HepG2 (cell line): ENCODE measurements at regions not wholly inside any gene's neighbourhood (a gene's known extent, or its start where the extent isn't known, plus 50 kb on each side); places are given as distances from the start of the nearest gene placed in this dataset.

Source experiments
- ATAC-seq: fragments of 200-7000 bp; cut with Tn5 transposase; 3 replicates; pipeline ENCODE4 v1.9.1; 2020; ENCODE audit warnings: mild to moderate bottlenecking, moderate library complexity
- BruUV-seq: library from RNA; stranded (reverse); fragments of 400-500 nt; replicated peaks from 2 replicates; lab custom pipeline; 2021; lab: Mats Ljungman, UMichigan
- CTCF ChIA-PET: fragments of 300-600 bp; formaldehyde crosslinking; extraction: SDS; loops from one replicate; lab custom pipeline; 2021; ENCODE audit warnings: low total read pairs, inconsistent platforms, low intra/inter-chr PET ratio; lab: Yijun Ruan, JAX
- POLR2A ChIA-PET: fragments of 350-600 bp; sonication (Branson Sonifier 250); formaldehyde crosslinking; loops from one replicate; lab custom pipeline; 2020; ENCODE audit warnings: antibody characterized with exemption, inconsistent platforms; lab: Yijun Ruan, JAX
- DNase-seq: peaks from one replicate; pipeline ENCODE4 v3.0.0-alpha.2; 2015; ENCODE audit warnings: low spot score
- FAIRE-seq: peaks from 3 replicates; lab custom pipeline; 2011; peaks lifted over from hg19 to GRCh38; lab: Jason Lieb, UNC
- H2AFZ ChIP-seq: one replicate; pipeline ENCODE4 v1.6.1; 2011; ENCODE audit warnings: low read length, inconsistent platforms
- H3K27ac ChIP-seq: fragments of 300-600 bp; 3 replicates; pipeline ENCODE4 v1.8.0; 2011; ENCODE audit warnings: mixed run types, mild to moderate bottlenecking, mixed read lengths, low read length, inconsistent platforms; ENCODE audit not compliant: insufficient read depth; ENCODE audit errors: extremely low read length
- H3K27me3 ChIP-seq, 2 experiments: fragments of 200-600 bp in 1 of 2; 2 replicates in 1 of 2; 3 replicates in 1 of 2; pipeline versions ENCODE4 v1.6.0 to v1.8.0; 2011; ENCODE audit warnings: low read length in 2 of 2, mild to moderate bottlenecking in 2 of 2, moderate library complexity in 2 of 2, inconsistent platforms in 1 of 2; ENCODE audit not compliant: insufficient read depth in 2 of 2, control insufficient read depth in 1 of 2
- H3K36me3 ChIP-seq, 2 experiments: fragments of 200-600 bp in 1 of 2; replicated peaks in 1 of 2; 2 replicates in 1 of 2; 3 replicates in 1 of 2; pipeline versions ENCODE4 v1.5.1 to v1.8.0; 2011; ENCODE audit warnings: low read length in 2 of 2, inconsistent platforms in 1 of 2; ENCODE audit not compliant: insufficient read depth in 2 of 2, control insufficient read depth in 1 of 2
- H3K4me1 ChIP-seq: 2 replicates; pipeline ENCODE4 v1.5.1; 2012; ENCODE audit warnings: low read length, inconsistent platforms; ENCODE audit not compliant: insufficient read depth
- H3K4me2 ChIP-seq: 2 replicates; pipeline ENCODE4 v1.6.0; 2011; ENCODE audit warnings: low read depth, low read length, inconsistent platforms
- H3K4me3 ChIP-seq, 3 experiments: fragments of 200-600 bp in 1 of 3; sonication (generic), shearing (Covaris generic) in 1 of 3; replicated peaks in 1 of 3; 2 replicates each; pipeline ENCODE4 v1.5.1; 2011 to 2016; ENCODE audit warnings: low read length in 3 of 3, inconsistent platforms in 2 of 3, low read depth in 2 of 3, mild to moderate bottlenecking in 2 of 3, control low read depth in 1 of 3, mixed read lengths in 1 of 3; ENCODE audit not compliant: insufficient read depth in 1 of 3
- H3K79me2 ChIP-seq: one replicate; pipeline ENCODE4 v1.6.1; 2011; ENCODE audit warnings: low read length, inconsistent platforms; ENCODE audit not compliant: insufficient read depth
- H3K9ac ChIP-seq: 2 replicates; pipeline ENCODE4 v1.6.0; 2011; ENCODE audit warnings: mild to moderate bottlenecking, low read depth, low read length, inconsistent platforms; ENCODE audit not compliant: insufficient read depth
- H3K9me3 ChIP-seq: 2 replicates; pipeline ENCODE4 v1.5.1; 2012; ENCODE audit warnings: mild to moderate bottlenecking, low read length
- H4K20me1 ChIP-seq: 2 replicates; pipeline ENCODE4 v1.6.0; 2011; ENCODE audit warnings: inconsistent platforms, mild to moderate bottlenecking, low read length, moderate library complexity; ENCODE audit not compliant: insufficient read depth
- DBP ChIP-seq: sonication (generic); formaldehyde crosslinking; IDR thresholded peaks from 2 replicates; pipeline ENCODE4 v1.4.0; 2020; ENCODE audit warnings: missing genetic modification reagents; ENCODE audit errors: not compliant biosample characterization
- KDM5B ChIP-seq: sonication (generic); formaldehyde crosslinking; IDR thresholded peaks from 2 replicates; pipeline ENCODE4 v1.4.0; 2020; ENCODE audit warnings: missing genetic modification reagents, mild to moderate bottlenecking, borderline replicate concordance
- MTERF4 ChIP-seq: sonication (generic); formaldehyde crosslinking; IDR thresholded peaks from 2 replicates; pipeline ENCODE4 v1.8.0; 2023; ENCODE audit warnings: mild to moderate bottlenecking, missing genetic modification reagents
- PCBP2 ChIP-seq: fragments of 200-400 bp; formaldehyde crosslinking; optimal IDR thresholded peaks from 2 replicates; pipeline ENCODE3; 2018; ENCODE audit warnings: low read length, low read depth; ENCODE audit not compliant: poor library complexity, severe bottlenecking
- RFXANK ChIP-seq: IDR thresholded peaks from 2 replicates; pipeline ENCODE4 v1.6.1; 2016
- ZIK1 ChIP-seq: sonication (generic); formaldehyde crosslinking; IDR thresholded peaks from 2 replicates; pipeline ENCODE4 v1.5.0; 2020; ENCODE audit warnings: mild to moderate bottlenecking, low read depth, missing genetic modification reagents, borderline replicate concordance
- ZKSCAN1 ChIP-seq: fragments of 150-350 bp; IDR thresholded peaks from 2 replicates; pipeline ENCODE4 v1.6.1; 2014; ENCODE audit warnings: low read length
- ZNF446 ChIP-seq: sonication (generic); formaldehyde crosslinking; IDR thresholded peaks from 2 replicates; pipeline ENCODE4 v1.5.0; 2020; ENCODE audit warnings: mild to moderate bottlenecking, missing genetic modification reagents
- ZNF484 ChIP-seq: sonication (generic); formaldehyde crosslinking; IDR thresholded peaks from 2 replicates; pipeline ENCODE4 v1.5.1; 2020; ENCODE audit warnings: mild to moderate bottlenecking, low read depth, missing genetic modification reagents, borderline replicate concordance
- ZNF720 ChIP-seq: sonication (generic); formaldehyde crosslinking; IDR thresholded peaks from 2 replicates; pipeline ENCODE4 v1.4.0; 2020; ENCODE audit warnings: missing genetic modification reagents
- ZZZ3 ChIP-seq: sonication (generic); formaldehyde crosslinking; IDR thresholded peaks from 2 replicates; pipeline ENCODE4 v1.4.0; 2020; ENCODE audit warnings: missing genetic modification reagents, mild to moderate bottlenecking, borderline replicate concordance
- WGBS: methylation state at CpG from one replicate; pipeline ENCODE4 v1.1.6; 2017; ENCODE audit warnings: low lambda C conversion rate; 5-methylcytosine and 5-hydroxymethylcytosine counted together
- in situ Hi-C: cut with HindIII; loops from 2 replicates; pipeline ENCODE4 v1.10.0; 2017; ENCODE audit warnings: low pct_unique_long_range_greater_than_20kb; ENCODE audit not compliant: extremely low pct_ligation_motif_present
- intact Hi-C: fragments of 100-400 bp; cut with micrococcal nuclease; formaldehyde crosslinking; loops from one replicate; pipeline ENCODE4 v1.10.0; 2022; ENCODE audit not compliant: unreplicated experiment

- no TSS peak for BruUV-seq
- TF ChIP-seq PCBP2 (no peak), RFXANK (CRISPR knock-in tag) (no peak), ZNF484 (CRISPR knock-in tag) (no peak), ZIK1 (CRISPR knock-in tag) (no peak), ZNF446 (CRISPR knock-in tag) (no peak), ZNF720 (CRISPR knock-in tag) (no peak), KDM5B (no peak), ZKSCAN1 (no peak), DBP (CRISPR knock-in tag) (no peak), ZZZ3 (no peak), MTERF4 (CRISPR knock-in tag) (no peak)
- H3K27me3 ChIP-seq = no peaks in the 10 kb centered on the region
- no peak overlapping the region for H3K9ac ChIP-seq
- intact Hi-C loops = no loop called here
- WGBS = 0% methylated on average over 2 of the region's 2 CpGs
- in situ Hi-C loops = no loop called here
- ATAC-seq = no peak
- CTCF ChIA-PET = no interaction called here
- no peak for DNase-seq
- no peak overlapping the region for H3K4me2 ChIP-seq
- H3K9me3 ChIP-seq = no peaks in the 10 kb centered on the region
- H3K27ac ChIP-seq = no peak overlapping the region
- POLR2A ChIA-PET = no interaction called here
- H3K4me1 ChIP-seq = no peaks in the 10 kb centered on the region
- H2AFZ ChIP-seq = no peak overlapping the region
- no peaks in the 10 kb centered on the region for H4K20me1 ChIP-seq
- no peak overlapping the region for H3K4me3 ChIP-seq
- H3K36me3 ChIP-seq = no peaks in the 10 kb centered on the region
- H3K79me2 ChIP-seq = no peaks in the 10 kb centered on the region
- FAIRE-seq = no peak
These were observed 733.0 kb downstream of the TNS3 start for GRCh38 chr7:46848944-46849343.
